ENCODE measurements at regions not wholly inside any gene's neighbourhood (a gene's known extent, or its start where the extent isn't known, plus 50 kb on each side); places are given as distances from the start of the nearest gene placed in this dataset.

GRCh38 chr5:145242551-145242950, 592.6 kb downstream of the PRELID2 start:
- DNase-seq (ENCODE audit: low read depth, low spot score) (no peak), FAIRE-seq (no peak)
- Histone ChIP-seq H3K27me3 (ENCODE audit: control insufficient read depth, extremely low read depth, insufficient read depth, low read length) (no peaks in the 10 kb centered on the region), H4K20me1 (ENCODE audit: control insufficient read depth, extremely low read depth, insufficient read depth, low read length) (no peaks in the 10 kb centered on the region), H3K79me2 (ENCODE audit: control insufficient read depth, insufficient read depth, low read length) (no peaks in the 10 kb centered on the region), H3K9ac (ENCODE audit: control insufficient read depth, extremely low read depth, insufficient read depth, low read length) (no peak overlapping the region), H2AFZ (ENCODE audit: control insufficient read depth, low read length) (no peak overlapping the region), H3K36me3 (ENCODE audit: control insufficient read depth in 2 of 2, extremely low read depth in 1 of 2, insufficient read depth in 2 of 2, low read length in 2 of 2) (no peaks in the 10 kb centered on the region), H3K4me2 (ENCODE audit: control insufficient read depth, extremely low read depth, insufficient read depth, low read depth, low read length) (no peak overlapping the region), H3K9me3 (ENCODE audit: control insufficient read depth, low read depth, low read length) (no peaks in the 10 kb centered on the region), H3K4me1 (ENCODE audit: control insufficient read depth, extremely low read depth, insufficient read depth, low read length) (peaks cover 32% of the 10 kb centered on the region), H3K9me1 (ENCODE audit: control insufficient read depth, extremely low read depth, insufficient read depth, low read length) (no peaks in the 10 kb centered on the region), H3K27ac (ENCODE audit: control insufficient read depth, insufficient read depth, low read length) (no peak overlapping the region), H3K4me3 (ENCODE audit: control insufficient read depth in 2 of 3, extremely low read depth in 1 of 3, insufficient read depth in 2 of 3, low read depth in 1 of 3, low read length in 3 of 3) (no peak overlapping the region)
- dilution Hi-C loops (cut with MboI; ENCODE audit: extremely low pct_ligation_motif_present, low sequenced_read_pairs) = no loop called here
- TF ChIP-seq CTCF (optimal IDR thresholded peaks at IDR 0.05 in 1 of 3, IDR thresholded peaks at IDR 0.05 in 1 of 3, conservative IDR thresholded peaks at IDR 0.05 in 1 of 3; ENCODE audit: extremely low read depth in 1 of 3, insufficient read depth in 2 of 3, low read length in 3 of 3) (no peak), EZH2 (IDR thresholded peaks at IDR 0.05; ENCODE audit: low read length) (no peak)

DNA sequence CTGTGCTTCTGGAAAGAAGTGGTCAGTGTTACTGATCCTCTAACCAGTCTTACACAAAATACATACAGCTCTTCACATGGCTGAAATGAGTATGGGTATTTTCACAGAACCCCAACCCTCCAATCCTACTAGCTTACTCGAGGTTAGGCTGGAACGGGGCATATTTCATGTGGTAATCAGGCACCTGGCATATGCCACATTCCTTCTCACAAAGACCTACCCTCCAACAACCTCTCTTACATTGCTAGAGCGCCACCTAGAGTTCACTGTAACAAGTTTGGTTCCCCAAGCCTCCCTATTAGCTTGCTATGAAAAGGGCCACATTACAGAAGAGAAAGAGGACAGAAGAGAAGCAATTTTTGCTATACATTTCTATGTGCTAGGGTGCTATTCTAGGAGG, 597.3 kb downstream of the PRELID2 start:
- Histone ChIP-seq H4K20me1 (ENCODE audit: control insufficient read depth, extremely low read depth, insufficient read depth, low read length) (no peaks in the 10 kb centered on the region), H3K27ac (ENCODE audit: control insufficient read depth, insufficient read depth, low read length) (no peak overlapping the region), H3K4me2 (ENCODE audit: control insufficient read depth, extremely low read depth, insufficient read depth, low read depth, low read length) (no peak overlapping the region), H3K36me3 (ENCODE audit: control insufficient read depth in 2 of 2, extremely low read depth in 1 of 2, insufficient read depth in 2 of 2, low read length in 2 of 2) (no peaks in the 10 kb centered on the region), H3K4me3 (ENCODE audit: control insufficient read depth in 2 of 3, extremely low read depth in 1 of 3, insufficient read depth in 2 of 3, low read depth in 1 of 3, low read length in 3 of 3) (no peak overlapping the region), H3K79me2 (ENCODE audit: control insufficient read depth, insufficient read depth, low read length) (no peaks in the 10 kb centered on the region), H3K9ac (ENCODE audit: control insufficient read depth, extremely low read depth, insufficient read depth, low read length) (no peak overlapping the region), H3K9me1 (ENCODE audit: control insufficient read depth, extremely low read depth, insufficient read depth, low read length) (no peaks in the 10 kb centered on the region), H3K4me1 (ENCODE audit: control insufficient read depth, extremely low read depth, insufficient read depth, low read length) (no peaks in the 10 kb centered on the region), H2AFZ (ENCODE audit: control insufficient read depth, low read length) (no peak overlapping the region), H3K9me3 (ENCODE audit: control insufficient read depth, low read depth, low read length) (no peaks in the 10 kb centered on the region), H3K27me3 (ENCODE audit: control insufficient read depth, extremely low read depth, insufficient read depth, low read length) (no peaks in the 10 kb centered on the region)
- dilution Hi-C loops (cut with MboI; ENCODE audit: extremely low pct_ligation_motif_present, low sequenced_read_pairs) = no loop called here
- DNase-seq (ENCODE audit: low read depth, low spot score) (no peak), FAIRE-seq (peak; percentile 20)
- TF ChIP-seq EZH2 (IDR thresholded peaks at IDR 0.05; ENCODE audit: low read length) (no peak), CTCF (optimal IDR thresholded peaks at IDR 0.05 in 1 of 3, IDR thresholded peaks at IDR 0.05 in 1 of 3, conservative IDR thresholded peaks at IDR 0.05 in 1 of 3; ENCODE audit: extremely low read depth in 1 of 3, insufficient read depth in 2 of 3, low read length in 3 of 3) (peak; percentile 68 to 75 (median 73))

Data from keratinocyte (primary cell).